CD4-positive, alpha-beta T cell (primary cell): ENCODE measurements at regions not wholly inside any gene's neighbourhood (a gene's known extent, or its start where the extent isn't known, plus 50 kb on each side); places are given as distances from the start of the nearest gene placed in this dataset.

Source experiments
- ATAC-seq: fragments of 200-7000 bp; cut with Tn5 transposase; one replicate; pipeline ENCODE4 v1.10.0; 2022; ENCODE audit warnings: mild to moderate bottlenecking; ENCODE audit not compliant: poor library complexity
- CTCF ChIA-PET: fragments of 350-600 bp; sonication (Branson Sonifier 250); formaldehyde crosslinking; loops from one replicate; lab custom pipeline; 2021; ENCODE audit warnings: antibody characterized with exemption, inconsistent platforms; lab: Charles Lee
- POLR2A ChIA-PET: fragments of 350-600 bp; sonication (Branson Sonifier 250); formaldehyde crosslinking; loops from one replicate; lab custom pipeline; 2021; ENCODE audit warnings: antibody characterized with exemption, inconsistent platforms; lab: Charles Lee
- DNase-seq, 14 experiments: peaks; one replicate each; pipeline ENCODE4 v3.0.0-alpha.2; 2013 to 2020; ENCODE audit warnings: mixed read lengths in 2 of 14
- H3K27ac ChIP-seq, 2 donors: one replicate each; pipeline versions ENCODE4 v1.5.1 to v1.7.0; 2013; ENCODE audit warnings: low read length in 2 of 2, low read depth in 1 of 2, mild to moderate bottlenecking in 1 of 2
- H3K27me3 ChIP-seq, 2 experiments: 1 replicate in 1 of 2; 2 replicates in 1 of 2; pipeline versions ENCODE4 v1.6.1 to v1.7.0; 2013; ENCODE audit warnings: low read length in 2 of 2, control low read depth in 1 of 2, mild to moderate bottlenecking in 1 of 2, moderate library complexity in 1 of 2; ENCODE audit not compliant: insufficient read depth in 2 of 2, control insufficient read depth in 1 of 2
- H3K36me3 ChIP-seq: one replicate; pipeline ENCODE4 v1.6.1; 2013; ENCODE audit warnings: low read length, control low read depth; ENCODE audit not compliant: insufficient read depth
- H3K4me1 ChIP-seq: one replicate; pipeline ENCODE4 v1.6.1; 2013; ENCODE audit warnings: low read length, control low read depth; ENCODE audit not compliant: insufficient read depth
- H3K4me3 ChIP-seq: one replicate; pipeline ENCODE4 v1.5.1; 2013; ENCODE audit warnings: mild to moderate bottlenecking, low read length, moderate library complexity
- H3K9me3 ChIP-seq, 2 experiments: 1 replicate in 1 of 2; 2 replicates in 1 of 2; pipeline versions ENCODE4 v1.6.1 to v1.7.0; 2013; ENCODE audit warnings: low read length in 2 of 2, mild to moderate bottlenecking in 2 of 2, control low read depth in 1 of 2, moderate library complexity in 1 of 2; ENCODE audit not compliant: control insufficient read depth in 1 of 2, insufficient read depth in 1 of 2
- H3K27ac Mint-ChIP-seq: one replicate; pipeline ENCODE4 v1.8.0; 2020; ENCODE audit warnings: mixed read lengths
- H3K27me3 Mint-ChIP-seq: one replicate; pipeline ENCODE4 v1.8.0; 2021; ENCODE audit warnings: mixed read lengths
- H3K36me3 Mint-ChIP-seq: one replicate; pipeline ENCODE4 v1.8.0; 2021; ENCODE audit warnings: low read depth, mixed read lengths
- H3K4me1 Mint-ChIP-seq: one replicate; pipeline ENCODE4 v1.8.0; 2021; ENCODE audit warnings: low read depth, mixed read lengths
- H3K4me3 Mint-ChIP-seq: one replicate; pipeline ENCODE4 v1.8.0; 2020; ENCODE audit warnings: mild to moderate bottlenecking, mixed read lengths
- H3K9me3 Mint-ChIP-seq: one replicate; pipeline ENCODE4 v1.8.0; 2020; ENCODE audit warnings: mixed read lengths
- CTCF ChIP-seq: fragments of 200-600 bp; IDR thresholded peaks from one replicate; pipeline ENCODE4 v1.8.0; 2022; ENCODE audit warnings: antibody characterized with exemption, mild to moderate bottlenecking
- intact Hi-C, 2 experiments: fragments of 100-400 bp; cut with DNase I in 1 of 2; cut with micrococcal nuclease in 1 of 2; formaldehyde crosslinking; loops; one replicate each; pipeline versions ENCODE4 v1.15.1 to v1.9.0; 2023 to 2025; cut with DNase I, micrococcal nuclease

DNA sequence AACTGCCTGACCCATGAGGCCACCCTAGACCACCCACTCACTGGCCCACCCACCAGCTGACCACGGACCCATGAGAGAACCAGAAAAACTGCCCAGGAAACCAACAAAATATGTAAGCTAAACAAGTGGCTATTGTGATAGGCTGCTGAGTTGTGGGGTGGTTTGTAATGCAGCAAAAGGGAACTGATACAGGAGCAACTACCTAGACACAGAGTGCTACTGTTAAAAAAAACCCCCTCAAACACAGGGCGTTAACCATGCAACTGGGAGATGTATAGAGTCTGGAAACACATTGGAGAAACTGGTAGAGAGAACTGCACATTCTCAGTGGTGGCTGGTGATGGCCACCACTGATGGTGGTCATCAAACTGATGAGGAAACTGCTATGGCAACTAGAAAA is 206.3 kb upstream of the GYPC start:
- Mint-ChIP-seq H3K36me3 (no peaks in the 10 kb centered on the region), H3K4me1 (no peaks in the 10 kb centered on the region), H3K27ac (no peak overlapping the region), H3K27me3 (no peaks in the 10 kb centered on the region), H3K9me3 (no peaks in the 10 kb centered on the region), H3K4me3 (no peak overlapping the region)
- no peak for TF ChIP-seq CTCF
- Histone ChIP-seq H3K9me3 (no peaks in the 10 kb centered on the region), H3K27ac (no peak overlapping the region), H3K27me3 (no peaks in the 10 kb centered on the region), H3K4me1 (no peaks in the 10 kb centered on the region), H3K4me3 (no peak overlapping the region), H3K36me3 (no peaks in the 10 kb centered on the region)
- DNase-seq (no peak), ATAC-seq (no peak)
- ChIA-PET POLR2A (no interaction called here), CTCF (no interaction called here)
- intact Hi-C loops: no loop called here

- H3K27ac Mint-ChIP-seq: no peak overlapping the region
- no peak for TF ChIP-seq CTCF
- H3K27me3 Mint-ChIP-seq: peaks cover 1% of the 10 kb centered on the region
- CTCF ChIA-PET: no interaction called here
- H3K4me3 Mint-ChIP-seq: no peak overlapping the region
- no peak overlapping the region for H3K27ac ChIP-seq
- peaks cover 3 to 5% of the 10 kb centered on the region in 2 experiments for H3K27me3 ChIP-seq
- intact Hi-C loops: no loop called here
- ATAC-seq: no peak
- no peaks in the 10 kb centered on the region for H3K4me1 ChIP-seq
- DNase-seq: no peak
- POLR2A ChIA-PET: no interaction called here
- no peaks in the 10 kb centered on the region for H3K9me3 ChIP-seq
- no peaks in the 10 kb centered on the region for H3K4me1 Mint-ChIP-seq
- H3K9me3 Mint-ChIP-seq: no peaks in the 10 kb centered on the region
- no peaks in the 10 kb centered on the region for H3K36me3 Mint-ChIP-seq
- no peaks in the 10 kb centered on the region for H3K36me3 ChIP-seq
- no peak overlapping the region for H3K4me3 ChIP-seq
These were observed 191.9 kb upstream of the GYPC start for GRCh38 chr2:126463892-126464674.

GRCh38 chr2:126467367-126468054 is 188.4 kb upstream of the GYPC start:
- CTCF ChIA-PET: no interaction called here
- peaks cover 10% of the 10 kb centered on the region for H3K27me3 Mint-ChIP-seq
- no peak for ATAC-seq

More at GRCh38 chr2:126467367-126468054, 188.4 kb upstream of the GYPC start:
- H3K9me3 Mint-ChIP-seq: no peaks in the 10 kb centered on the region
- no peak overlapping the region for H3K4me3 Mint-ChIP-seq
- no peaks in the 10 kb centered on the region for H3K36me3 ChIP-seq
- H3K27ac ChIP-seq: no peak overlapping the region
- TF ChIP-seq CTCF: no peak
- H3K27me3 ChIP-seq: no peaks in the 10 kb centered on the region
- POLR2A ChIA-PET: no interaction called here
- no peaks in the 10 kb centered on the region for H3K9me3 ChIP-seq
- H3K4me1 Mint-ChIP-seq: no peaks in the 10 kb centered on the region
- no peak overlapping the region for H3K4me3 ChIP-seq
- peak in 1 of 14 experiments; percentile 33 for DNase-seq
- H3K4me1 ChIP-seq: no peaks in the 10 kb centered on the region
- H3K27ac Mint-ChIP-seq: no peak overlapping the region
- H3K36me3 Mint-ChIP-seq: no peaks in the 10 kb centered on the region
- intact Hi-C loops: no loop called here
